ENCODE measurements at regions not wholly inside any gene's neighbourhood (a gene's known extent, or its start where the extent isn't known, plus 50 kb on each side); places are given as distances from the start of the nearest gene placed in this dataset.
"Not testable (repeated sequence)": the region's sequence is repeated elsewhere in the genome, so short reads cannot be mapped to it uniquely, and the experiment has no call there.

GRCh38 chr3:25844891-25845290 is 55.0 kb downstream of the OXSM start:
- ChIA-PET CTCF (no interaction called here), POLR2A (no interaction called here)

DNA sequence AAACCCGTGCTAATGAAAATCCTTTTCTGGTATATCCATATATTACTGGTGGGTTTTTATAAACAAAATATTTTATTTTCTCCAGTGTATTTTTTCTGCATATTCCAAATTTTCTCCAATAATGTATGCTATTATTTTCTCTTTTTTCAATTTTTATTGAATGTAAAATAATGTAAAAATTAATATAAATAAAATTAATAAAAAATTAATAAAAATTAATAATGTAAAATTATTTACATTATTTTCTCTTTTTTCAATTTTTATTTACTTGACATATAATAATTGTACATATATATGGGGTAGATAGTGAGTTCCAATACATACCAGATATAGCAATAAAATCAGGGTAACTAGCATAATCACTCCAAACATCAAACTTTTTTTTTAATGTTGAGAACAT is 56.4 kb downstream of the OXSM start:
- ChIA-PET CTCF (interaction anchor here (0.6 kb wide), 1 partner anchor 218 kb away, joined by 3 read pairs; no protein-coding TSS in a partner anchor), POLR2A (no interaction called here)

DNA sequence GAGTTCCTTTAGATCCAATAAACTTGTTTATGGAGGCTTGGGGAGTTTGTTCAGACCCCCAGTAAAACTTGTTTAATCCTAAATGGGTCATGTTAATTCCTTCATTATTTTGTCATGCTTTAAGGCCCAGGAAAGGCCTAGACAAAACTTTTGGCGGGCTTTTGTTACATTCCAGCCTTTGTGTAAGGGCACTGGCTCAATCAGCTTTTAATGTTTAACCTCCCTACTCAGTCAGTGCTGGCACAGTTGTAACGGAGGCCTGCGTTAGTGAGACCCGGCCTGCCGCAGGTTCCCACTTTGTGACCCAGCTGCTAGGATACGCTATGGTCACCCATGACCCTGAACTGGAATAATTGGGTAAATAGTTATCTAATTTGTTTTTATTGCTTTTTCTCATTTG is 59.2 kb downstream of the OXSM start:
- CTCF ChIA-PET = no interaction called here
- POLR2A ChIA-PET = no interaction called here

GRCh38 chr3:25849641-25850385 is 59.9 kb downstream of the OXSM start:
- ChIA-PET POLR2A (no interaction called here), CTCF (no interaction called here)

DNA sequence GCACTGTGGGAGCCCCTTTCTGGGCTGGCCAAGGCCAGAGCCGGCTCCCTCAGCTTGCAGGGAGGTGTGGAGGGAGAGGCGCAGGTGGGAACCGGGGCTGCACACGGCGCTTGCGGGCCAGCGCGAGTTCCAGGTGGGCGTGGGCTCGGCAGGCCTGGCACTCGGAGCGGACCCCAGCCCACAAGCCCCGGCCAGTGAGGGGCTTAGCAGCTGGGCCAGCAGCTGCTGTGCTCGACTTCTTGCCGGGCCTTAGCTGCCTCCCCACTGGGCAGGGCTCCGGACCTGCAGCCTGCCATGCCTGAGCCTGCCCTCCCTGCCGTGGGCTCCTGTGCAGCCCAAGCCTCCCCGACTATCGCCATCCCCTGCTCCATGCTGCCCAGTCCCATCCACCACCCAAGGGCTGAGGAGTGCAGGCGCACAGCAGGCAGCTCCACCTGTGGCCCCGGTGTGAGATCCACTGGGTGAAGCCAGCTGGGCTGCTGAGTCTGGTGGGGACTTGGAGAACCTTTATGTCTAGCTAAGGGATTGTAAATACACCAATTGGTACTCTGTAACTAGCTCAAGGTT is 61.9 kb downstream of the OXSM start:
- POLR2A ChIA-PET = not testable (repeated sequence)
- CTCF ChIA-PET = interaction anchor here (1.3 kb wide), 1 partner anchor 203 kb away, joined by 3 read pairs; no protein-coding TSS in a partner anchor

GRCh38 chr3:25854214-25854613 is 64.3 kb downstream of the OXSM start:
- ChIA-PET CTCF (interaction anchor here (2.2 kb wide), 1 partner anchor 206 kb away, joined by 12 read pairs; no protein-coding TSS in a partner anchor), POLR2A (no interaction called here)

DNA sequence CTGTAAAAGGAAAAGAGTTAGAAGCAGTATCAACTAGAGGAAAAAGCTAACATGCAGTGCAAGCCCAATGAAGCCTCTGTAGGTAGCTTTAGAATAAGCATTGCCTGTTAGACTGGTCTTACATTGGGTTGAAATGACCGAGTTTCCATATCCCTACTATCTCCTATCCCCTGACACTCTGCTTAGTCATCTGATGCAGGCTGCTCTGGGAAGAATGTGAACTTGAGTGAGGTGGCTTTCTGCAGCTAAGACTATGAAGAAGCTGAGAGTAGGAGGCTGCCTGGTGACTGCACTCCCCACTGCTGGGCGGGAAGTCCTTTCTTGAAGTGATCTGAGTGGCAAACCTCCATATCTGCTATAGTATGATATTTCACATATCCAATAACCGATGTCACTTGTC is 64.7 kb downstream of the OXSM start:
- POLR2A ChIA-PET = no interaction called here
- CTCF ChIA-PET = interaction anchor here (2.2 kb wide), 1 partner anchor 207 kb away, joined by 12 read pairs; no protein-coding TSS in a partner anchor

DNA sequence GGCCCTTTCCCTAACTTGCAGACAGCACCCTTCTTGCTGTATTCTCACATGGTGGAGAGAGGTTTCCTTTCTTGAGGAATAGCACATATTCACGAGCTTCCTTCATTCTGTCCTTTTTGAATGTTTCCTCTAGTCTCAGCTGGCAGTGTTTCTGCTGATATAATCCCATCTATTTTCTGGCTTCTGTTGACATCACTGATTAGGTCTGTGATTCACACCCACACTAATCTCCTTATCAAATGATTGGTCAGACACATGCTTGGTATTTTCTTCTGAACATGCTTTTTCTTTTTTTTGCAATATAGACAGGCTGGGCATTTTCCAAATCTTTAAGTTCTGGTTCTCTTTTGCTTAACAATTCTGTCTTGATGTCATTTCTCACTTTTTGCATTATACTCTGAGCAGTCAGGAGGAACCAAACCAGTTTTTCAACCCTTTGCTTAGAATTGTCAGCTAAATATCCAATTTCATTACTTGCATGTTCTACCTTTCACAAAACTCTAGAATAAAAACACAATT is 65.4 kb downstream of the OXSM start:
- ChIA-PET CTCF (interaction anchor here (1.2 to 2.2 kb wide), 2 partner anchors 32 to 207 kb away, joined by 3 to 12 read pairs; no protein-coding TSS in a partner anchor), POLR2A (no interaction called here)

DNA sequence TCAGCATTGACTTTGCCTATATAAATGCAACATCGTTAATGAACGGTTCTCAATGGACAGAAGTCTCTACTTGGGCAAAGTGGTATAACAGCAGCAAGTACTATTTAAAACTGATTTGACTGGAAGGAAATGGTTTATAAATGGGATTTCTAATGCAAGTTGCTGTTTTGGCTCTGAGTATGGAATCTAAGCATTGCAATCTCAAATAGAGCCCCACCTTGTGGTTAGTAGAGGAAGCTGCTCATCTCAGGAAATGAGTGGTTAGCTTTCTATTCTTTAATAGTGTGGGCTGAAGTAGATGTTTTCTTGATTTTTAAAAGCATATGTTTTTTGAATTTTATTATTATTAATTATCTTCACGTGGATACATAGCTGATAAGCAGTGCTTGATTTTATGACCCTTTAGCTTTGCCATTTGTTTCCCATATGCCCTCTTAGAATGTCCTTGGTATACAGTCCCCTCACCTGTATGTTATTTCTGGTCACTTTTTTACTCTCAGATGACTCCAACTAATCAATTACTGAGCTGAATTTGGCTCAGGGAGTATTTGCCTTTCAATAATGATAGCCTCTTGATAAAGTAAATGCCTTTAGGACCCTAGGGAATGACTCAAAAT is 67.1 kb downstream of the OXSM start:
- CTCF ChIA-PET = interaction anchor here (0.8 to 1.8 kb wide), 3 partner anchors 200 to 272 kb away, joined by 3 to 11 read pairs (median 4); no protein-coding TSS in a partner anchor
- POLR2A ChIA-PET = interaction anchor here (1.5 kb wide), 1 partner anchor 74 kb away, joined by 5 read pairs; the partner anchor contains the start of gene NGLY1

DNA sequence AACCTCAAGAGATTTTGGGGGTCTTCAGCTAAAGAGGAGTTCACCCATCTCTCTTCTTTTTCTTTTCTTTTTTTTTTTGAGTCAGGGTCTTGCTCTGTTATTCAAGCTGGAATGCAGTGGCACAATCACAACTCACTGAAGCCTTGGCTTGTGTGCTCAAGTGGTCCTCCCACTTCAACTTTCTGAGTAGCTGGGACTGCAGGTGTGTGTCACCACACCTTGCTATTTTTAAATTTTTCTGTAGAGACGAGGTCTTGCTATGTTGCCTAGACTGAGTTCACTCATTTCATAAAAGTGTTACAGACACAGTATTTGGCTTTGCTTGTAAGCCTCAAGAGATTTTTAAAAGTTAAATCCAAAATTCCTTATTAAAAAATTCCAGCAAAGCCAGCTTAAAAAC is 71.7 kb downstream of the OXSM start:
- CTCF ChIA-PET = interaction anchor here (1.5 kb wide), 1 partner anchor 214 kb away, joined by 4 read pairs; no protein-coding TSS in a partner anchor
- POLR2A ChIA-PET = no interaction called here

GRCh38 chr3:25863011-25863415 is 73.1 kb downstream of the OXSM start:
- CTCF ChIA-PET = no interaction called here
- POLR2A ChIA-PET = no interaction called here

DNA sequence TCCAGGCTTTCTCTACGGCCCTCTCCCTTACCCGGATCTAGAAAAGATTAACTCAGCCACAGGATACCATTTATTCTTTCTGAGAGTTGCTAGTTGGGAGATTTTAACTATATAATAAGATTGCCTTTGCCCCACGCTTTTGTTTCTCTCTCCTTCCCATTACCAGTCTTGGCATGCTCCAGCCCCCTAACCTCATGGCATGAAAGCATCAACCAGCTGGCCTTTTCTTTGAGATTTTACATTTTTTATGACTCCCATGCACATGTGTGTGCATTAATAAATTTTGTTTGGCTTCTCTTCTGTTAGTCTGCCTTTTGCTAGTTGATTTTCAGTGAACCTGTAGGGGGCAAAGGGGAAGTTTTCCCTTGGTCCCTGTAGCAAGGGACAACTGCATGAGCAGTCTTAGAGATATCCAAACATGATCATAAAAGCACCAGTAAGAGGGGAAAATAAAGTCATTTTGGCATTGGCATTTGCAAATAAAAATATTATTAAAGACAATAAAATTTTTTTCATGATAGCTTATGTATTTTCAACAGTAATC is 73.6 kb downstream of the OXSM start:
- POLR2A ChIA-PET = no interaction called here

DNA sequence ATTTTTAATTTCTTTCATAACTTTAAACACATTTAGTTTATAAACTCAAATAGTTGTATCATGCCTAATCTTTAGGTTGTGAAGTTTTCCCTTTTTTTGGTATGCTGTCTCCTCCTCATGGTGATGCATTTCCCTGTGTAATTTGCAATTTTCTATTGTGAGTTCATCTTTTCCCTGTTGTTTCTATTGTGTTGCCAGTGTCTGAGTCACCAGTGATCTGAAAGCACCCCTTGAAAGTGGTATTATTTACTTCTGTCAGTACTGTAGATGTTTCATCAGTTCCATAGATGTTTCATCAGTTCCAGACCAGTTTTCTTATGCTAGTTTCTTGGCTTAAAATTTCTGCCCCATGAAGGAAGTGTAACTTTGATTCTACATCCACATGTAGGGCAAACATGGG is 80.6 kb downstream of the OXSM start:
- ChIA-PET CTCF (no interaction called here), POLR2A (no interaction called here)

More for the DNA sequence above, 73.6 kb downstream of the OXSM start:
- CTCF ChIA-PET = no interaction called here

DNA sequence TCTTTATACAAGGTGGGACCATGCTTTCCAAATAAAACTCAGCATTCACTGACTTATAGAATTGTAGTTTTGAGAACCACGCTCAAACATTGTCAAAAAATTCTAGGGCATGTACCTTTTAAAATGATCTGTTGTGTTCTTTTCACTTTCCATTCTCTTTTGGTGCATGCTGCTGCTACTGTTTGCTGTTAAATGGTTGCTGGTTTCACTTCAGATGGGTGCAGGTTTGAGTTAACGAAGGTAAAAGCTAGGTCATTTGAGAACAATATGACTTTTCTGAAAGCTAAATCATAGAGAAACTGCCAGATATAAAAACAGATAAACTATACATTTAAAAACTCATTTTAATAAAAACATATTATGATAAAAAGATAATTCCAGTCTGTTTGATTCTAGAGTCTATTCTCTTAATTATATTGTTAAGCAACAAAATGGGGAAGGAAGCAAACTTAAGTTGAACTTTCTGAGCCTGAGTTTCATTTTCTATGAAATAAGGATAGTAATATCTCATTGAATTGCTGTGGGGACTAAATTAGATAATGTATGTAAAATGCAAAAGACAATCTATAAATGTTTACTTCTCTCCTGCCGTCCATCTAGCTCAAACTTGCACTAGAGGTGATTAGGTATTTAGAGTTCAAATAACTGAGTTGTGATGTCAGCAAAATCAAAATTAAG is 82.4 kb downstream of the OXSM start:
- CTCF ChIA-PET = no interaction called here
- POLR2A ChIA-PET = no interaction called here

DNA sequence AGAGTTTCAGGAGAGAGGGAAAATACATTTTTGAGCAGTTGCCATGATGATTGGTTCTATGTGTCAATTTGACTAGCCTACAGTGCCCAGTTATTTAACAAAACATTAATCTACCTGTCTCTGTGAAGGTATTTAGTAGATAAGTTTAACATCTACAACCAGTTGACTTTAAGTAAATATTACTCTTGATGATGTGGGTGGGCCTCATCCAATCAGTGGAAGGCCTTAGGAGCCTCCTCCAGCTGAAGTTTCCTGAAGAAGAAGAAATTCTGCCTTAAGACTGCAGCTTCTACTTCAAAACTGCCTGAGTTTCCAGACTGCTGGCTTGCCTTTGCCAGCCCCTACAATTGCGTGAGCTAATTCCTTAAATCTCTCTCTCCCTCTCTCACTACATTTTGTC is 93.6 kb downstream of the OXSM start:
- ChIA-PET POLR2A (no interaction called here), CTCF (interaction anchor here (0.6 kb wide), 1 partner anchor 12 kb away, joined by 3 read pairs; no protein-coding TSS in a partner anchor)

- ChIA-PET POLR2A (no interaction called here), CTCF (no interaction called here)
These were observed 95.1 kb downstream of the OXSM start for GRCh38 chr3:25884981-25885380.

- CTCF ChIA-PET = no interaction called here
- POLR2A ChIA-PET = no interaction called here
These were observed 95.7 kb downstream of the OXSM start for GRCh38 chr3:25885544-25885943.

- POLR2A ChIA-PET = no interaction called here
- CTCF ChIA-PET = no interaction called here
These were observed 98.0 kb downstream of the OXSM start for GRCh38 chr3:25887907-25888306.

GRCh38 chr3:25888892-25889524 is 99.1 kb downstream of the OXSM start:
- CTCF ChIA-PET = no interaction called here
- POLR2A ChIA-PET = no interaction called here

DNA sequence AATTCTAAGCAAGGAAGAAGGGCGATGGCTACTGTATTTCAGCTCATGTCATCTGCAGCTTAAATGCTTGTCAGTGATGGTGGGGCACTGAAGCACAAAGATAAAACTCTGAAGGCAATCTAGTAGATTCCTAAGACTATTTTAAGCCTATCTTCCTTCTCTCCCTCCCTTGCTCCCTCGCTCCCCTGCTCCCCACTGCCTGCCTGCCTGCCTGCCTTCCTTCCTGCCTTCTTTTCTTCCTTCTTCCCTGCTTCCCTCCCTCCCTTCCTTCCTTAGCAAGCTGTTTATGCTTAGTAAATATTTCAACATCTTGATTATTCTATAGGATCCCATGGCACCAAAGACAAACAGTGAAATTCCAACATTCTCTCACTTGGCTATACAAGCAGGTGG is 99.6 kb downstream of the OXSM start:
- POLR2A ChIA-PET = no interaction called here
- CTCF ChIA-PET = no interaction called here

Measured in activated CD8-positive, alpha-beta memory T cell treated with anti-CD3 and anti-CD28 coated beads for 36 hours (primary cell).